GM21529 (cell line): ENCODE measurements at regions not wholly inside any gene's neighbourhood (a gene's known extent, or its start where the extent isn't known, plus 50 kb on each side); places are given as distances from the start of the nearest gene placed in this dataset.
"Not testable (repeated sequence)": the region's sequence is repeated elsewhere in the genome, so short reads cannot be mapped to it uniquely, and the experiment has no call there.

Experiments used
- ATAC-seq: cut with Tn5 transposase; IDR thresholded peaks from one replicate; pipeline ENCODE4 v1.9.1; 2021; ENCODE audit not compliant: unreplicated experiment

DNA sequence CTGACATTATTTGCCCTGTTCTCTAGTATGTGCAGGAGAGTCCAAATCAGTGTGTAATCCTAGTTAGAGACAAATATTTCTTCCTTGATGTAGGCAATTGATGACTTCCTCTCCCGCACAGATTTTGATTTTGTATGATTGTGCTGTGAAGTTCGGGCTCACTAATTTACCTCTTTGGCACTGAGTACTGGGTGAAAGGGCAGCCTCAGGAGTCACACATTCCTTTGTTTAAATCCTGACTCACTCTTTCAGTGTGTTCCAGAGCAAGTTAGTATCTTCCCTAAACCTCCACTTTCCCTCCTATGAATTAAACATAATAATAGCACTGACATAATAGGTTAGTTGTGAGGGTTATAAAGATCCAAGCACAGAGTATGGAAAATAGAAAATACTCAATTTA lies 269.7 kb downstream of the ISL1 start:
- no peak for ATAC-seq

DNA sequence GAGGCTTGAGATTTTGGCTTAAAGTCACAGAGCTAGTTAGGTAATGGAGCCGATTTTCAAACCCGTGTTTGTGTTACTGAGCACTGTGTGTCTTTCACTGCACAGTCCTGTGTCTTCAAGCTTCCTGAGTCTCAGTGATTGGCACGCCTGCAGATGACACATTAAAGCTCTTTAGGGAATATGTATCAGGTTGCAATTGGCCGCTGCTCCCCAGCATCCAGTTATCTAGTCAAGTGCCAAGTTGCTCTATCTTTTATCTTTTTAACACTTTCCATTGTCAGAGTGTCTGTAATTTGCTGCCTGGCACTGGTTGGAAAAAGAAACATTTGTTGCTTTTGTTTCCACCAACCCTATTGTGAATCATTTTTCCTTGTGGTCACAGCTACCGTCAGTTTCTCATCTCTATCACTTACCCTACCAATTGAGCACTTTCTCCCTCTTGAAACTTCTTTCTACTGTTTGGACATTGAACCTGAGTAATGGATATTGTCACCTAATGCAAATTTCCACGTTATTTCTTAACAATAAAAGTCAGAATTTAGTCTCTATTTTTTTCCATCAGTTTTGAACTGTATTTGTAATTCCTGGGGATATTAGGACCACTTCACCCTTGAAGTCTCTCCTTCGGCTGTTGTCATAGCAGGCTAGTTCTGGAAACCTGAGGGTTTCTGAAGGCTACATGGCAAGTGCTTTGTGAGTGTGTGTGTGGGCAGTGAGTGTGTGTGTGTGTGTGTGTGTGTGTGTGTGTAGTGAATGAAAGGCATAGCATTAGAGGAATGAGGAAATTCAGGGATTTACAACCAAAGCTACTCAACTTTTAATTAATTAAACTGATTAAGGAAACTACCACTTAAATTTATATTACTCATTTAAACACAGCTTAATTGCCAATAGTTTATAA lies 274.3 kb downstream of the ISL1 start:
- no peak for ATAC-seq

DNA sequence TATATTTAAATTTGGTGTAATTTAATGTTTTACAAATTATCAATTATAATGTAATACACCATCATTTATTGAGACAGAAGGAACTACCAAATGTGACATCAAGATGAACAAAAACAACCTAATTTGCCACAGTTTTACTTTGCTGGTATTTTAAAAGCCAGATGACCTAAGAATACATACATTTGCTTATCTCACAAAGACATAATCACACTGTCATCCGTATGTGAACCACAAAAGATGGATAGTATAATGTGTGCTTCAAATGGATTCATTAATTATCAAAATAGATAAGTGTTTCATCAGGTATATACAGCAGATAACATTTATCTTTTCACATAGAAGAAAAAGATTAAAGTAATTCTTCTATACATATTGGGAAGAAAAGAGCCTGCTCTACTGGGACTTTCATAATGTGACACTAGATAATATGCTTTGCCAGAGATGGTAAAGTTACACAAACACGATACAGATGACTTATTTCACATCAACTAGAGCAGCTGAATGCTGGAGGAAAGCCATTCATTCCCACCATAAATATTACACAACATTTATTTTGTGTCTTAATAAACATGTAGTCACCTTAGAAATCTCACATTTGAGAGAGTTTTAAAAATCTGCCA lies 278.5 kb downstream of the ISL1 start:
- no peak for ATAC-seq

DNA sequence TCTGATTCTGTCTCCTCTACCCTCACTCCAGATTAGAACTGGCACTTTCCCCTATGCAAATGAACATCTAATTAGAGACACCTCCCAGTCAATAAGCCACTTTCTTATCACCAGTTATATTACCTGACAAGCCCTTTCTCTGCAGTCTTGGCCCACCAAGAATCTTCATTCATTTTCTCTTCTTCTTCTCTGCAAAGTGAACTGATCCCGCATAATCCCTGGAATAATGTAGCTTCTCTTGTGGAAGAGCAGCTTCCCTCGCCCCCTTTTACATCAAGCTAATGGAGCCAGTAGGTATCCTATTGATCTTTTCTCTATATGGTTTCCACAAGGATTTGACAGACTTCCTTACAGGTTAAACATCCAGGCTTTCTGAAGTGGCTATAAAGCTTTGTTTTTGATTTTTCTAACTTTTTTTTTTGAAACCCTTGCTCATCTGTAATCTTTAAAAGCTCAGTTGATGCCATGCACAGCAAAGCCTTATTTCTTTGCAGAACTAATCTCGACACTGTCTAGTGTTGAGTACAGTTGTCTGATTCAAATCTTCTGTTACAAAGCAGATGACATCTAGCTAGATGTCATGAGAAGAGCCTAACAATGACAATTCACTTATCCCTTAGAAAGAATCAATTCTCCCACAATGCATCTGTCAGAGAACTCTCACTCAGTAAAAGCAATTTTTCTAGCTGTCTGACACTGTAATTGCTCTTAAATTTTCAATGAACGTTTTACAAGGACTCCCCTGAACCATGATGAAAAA lies 281.4 kb downstream of the ISL1 start:
- no peak for ATAC-seq

DNA sequence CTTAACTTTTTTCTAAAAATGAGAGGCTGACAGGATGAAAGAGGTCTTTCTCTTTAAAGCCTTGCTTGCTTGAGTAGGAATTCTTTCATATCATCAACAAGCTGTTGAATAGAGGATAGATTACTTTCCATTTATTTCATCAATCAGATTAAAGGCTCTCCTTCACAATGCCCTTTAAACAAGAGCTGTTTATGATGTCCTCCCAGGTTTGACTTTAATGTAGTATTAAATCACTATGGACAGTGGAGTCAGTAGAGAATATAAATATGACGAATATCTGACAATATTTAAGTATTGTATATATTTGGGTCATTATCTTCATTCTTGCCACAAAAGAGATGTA lies 282.0 kb downstream of the ISL1 start:
- no peak for ATAC-seq

DNA sequence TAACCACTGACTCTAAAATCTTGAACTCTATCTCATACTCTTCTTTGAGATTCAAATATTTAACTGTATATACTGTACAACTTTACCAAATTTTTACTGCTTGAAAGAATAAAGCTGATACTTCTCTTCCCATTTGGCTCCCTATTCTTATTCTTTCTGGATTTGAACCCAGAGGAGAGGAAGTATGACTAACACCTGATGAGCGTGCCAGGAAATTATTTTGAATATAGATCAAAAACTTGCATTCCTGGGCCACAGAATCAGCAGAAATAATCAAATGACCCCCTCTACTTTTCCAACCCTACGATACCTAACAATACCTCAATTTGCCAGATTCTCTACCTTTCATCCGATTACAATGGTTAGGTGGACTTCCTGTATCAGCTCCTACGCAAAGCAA lies 285.8 kb downstream of the ISL1 start:
- no peak for ATAC-seq

DNA sequence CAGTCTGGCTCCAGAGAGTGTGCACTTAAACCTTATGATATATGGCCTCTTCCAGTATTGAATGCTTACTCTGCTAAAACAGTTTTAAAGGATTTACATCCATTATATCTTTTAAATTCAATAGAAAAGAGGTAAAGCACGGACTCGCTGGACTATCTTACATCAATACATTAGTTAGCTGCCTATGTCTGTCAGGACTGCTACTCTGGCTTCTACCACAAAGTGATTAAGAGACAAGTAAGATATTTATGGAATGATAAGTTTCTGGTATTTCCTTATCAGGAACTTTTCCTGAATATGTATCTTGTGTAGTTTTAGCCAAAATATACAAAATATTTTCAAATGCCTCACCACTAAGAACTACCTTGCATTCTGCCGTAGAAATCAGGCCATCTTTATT lies 295.1 kb downstream of the ISL1 start:
- ATAC-seq: no peak

DNA sequence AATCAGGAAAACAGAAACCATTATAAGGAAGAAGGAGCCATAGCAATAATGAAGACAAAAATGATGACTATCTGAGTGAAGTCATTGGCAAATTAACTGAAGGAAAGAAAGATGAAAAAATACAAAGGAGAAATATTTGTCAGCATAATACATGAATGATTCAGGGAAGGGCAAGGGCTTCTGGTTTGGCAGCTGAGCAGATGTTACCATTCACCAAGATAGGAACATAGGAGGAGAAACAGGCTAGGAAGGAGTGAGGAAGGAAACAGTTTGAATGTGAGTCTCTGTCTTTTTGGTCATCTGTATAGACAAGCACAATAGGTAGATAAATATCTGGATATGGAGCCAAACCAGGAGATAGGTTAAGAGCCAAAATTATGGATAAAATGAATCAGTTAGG lies 296.0 kb downstream of the ISL1 start:
- ATAC-seq: no peak

DNA sequence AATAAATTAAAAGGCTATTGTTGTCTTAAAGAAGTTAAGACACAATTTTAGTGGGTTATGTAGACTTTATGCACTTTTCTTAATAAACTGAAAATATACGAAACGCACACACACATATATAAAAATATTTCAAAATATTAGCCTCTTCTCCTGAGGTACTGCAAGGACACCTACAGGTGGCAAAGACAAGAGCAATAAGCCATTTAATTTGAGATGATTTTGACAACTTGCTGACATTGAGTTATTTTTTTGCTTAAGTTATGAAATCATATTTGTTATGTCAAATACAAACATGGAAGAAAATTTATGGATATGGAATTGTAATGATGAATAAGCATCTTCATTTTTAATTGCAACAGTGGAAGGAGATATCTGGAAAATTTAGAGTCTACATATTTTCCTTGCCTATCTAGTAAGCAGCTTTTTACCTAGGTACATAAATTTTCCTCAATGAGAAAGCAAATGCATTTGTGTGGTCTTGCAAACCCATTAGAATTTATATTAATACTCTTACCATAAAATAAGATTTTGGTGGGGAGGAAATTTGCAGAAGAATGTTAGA lies 301.6 kb downstream of the ISL1 start:
- no peak for ATAC-seq

DNA sequence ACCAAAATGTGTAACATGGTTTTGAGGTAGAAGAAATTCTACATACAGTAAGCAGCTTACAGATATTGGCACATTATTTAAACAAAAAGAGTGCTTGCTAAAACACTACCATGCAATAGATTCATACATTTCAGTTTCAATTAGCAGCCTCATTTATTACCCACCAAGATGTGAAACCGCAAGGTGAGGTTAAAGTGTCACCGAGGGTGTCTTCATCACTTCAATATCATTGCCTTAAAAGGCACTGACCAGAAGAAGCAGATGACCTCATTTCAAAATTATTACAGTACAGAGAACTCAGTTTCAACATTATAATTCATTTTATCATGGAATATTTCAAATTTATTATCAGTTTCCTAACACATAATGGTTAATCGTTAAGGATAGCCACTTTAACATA lies 302.2 kb downstream of the ISL1 start:
- ATAC-seq: no peak

DNA sequence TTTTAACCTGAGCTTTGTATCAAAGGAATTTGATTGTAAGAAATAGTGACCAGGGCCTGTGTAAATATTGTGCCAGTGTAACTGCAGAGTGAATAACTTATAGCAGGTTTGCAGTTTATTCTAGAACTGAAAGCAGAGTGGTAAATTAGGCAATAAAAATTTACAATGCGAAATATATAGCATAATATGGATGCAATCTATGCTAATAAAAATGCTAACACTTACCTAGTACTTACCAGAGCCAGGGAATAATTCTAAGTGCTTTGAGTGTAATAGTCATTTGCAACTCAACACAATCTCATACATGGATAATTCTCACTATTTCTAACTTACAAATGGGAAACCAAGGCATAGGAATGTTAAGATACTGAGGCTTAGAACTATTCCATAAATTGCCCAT lies 303.4 kb downstream of the ISL1 start:
- no peak for ATAC-seq

DNA sequence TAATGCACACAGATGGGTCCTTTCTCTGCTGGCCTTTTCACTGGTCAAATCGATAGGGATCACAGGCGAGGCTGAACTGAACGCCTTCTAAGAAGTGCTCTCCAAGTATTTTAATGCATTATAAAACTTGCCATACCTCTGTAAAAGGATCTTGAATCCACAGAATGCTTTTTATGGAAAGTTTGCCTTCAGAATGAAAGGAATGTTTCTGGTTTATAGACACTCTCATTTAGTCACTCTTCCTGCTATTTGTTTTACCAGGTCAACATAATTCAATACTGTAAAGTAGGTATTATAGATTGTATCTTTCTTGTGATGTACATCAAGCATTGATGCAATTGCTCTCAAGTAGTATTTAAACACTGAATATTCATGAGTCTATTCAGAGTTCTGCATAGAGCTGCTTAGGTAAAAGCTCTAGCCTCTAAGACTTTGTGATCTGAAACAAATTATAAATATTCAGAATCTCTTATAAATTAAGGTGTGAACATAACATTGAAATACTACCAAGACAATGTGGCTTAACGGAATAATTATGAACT lies 308.4 kb downstream of the ISL1 start:
- no peak for ATAC-seq

DNA sequence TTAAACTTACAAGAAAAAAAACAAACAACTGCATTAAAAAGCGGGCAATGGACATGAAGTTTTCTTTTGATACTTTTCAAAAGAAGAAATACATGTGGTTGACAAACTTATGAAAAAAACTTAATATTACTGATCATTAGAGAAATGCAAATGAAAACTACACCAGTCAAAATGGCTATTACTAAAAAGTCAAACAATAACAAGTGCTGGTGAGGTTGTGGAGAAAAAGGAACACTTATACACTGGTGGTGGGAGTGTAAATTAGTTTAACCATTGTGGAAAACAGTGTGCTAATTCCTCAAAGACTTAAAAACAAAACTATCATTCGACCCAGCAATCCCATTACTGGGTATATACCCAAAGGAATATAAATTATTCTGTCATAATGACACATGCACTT lies 311.6 kb downstream of the ISL1 start:
- no peak for ATAC-seq

DNA sequence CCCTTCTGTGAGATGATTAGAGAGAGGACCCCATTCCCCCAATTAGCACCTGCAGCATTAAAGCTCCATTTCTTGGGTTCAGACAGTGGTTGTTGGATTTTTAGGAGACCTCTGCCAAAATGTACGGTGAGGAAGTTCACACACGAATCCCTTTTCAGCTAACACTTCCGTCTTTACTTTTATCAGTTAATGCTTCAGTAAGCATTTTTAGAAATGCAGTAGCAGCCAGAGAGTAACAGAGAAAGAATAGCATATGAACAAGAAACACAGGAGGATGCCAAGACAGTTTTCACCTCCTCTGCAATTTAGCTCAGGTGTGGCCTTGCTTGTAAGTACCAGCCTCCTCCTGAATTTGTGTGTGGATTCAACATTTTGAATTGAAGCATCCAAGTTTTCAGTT lies 312.9 kb downstream of the ISL1 start:
- ATAC-seq: no peak

DNA sequence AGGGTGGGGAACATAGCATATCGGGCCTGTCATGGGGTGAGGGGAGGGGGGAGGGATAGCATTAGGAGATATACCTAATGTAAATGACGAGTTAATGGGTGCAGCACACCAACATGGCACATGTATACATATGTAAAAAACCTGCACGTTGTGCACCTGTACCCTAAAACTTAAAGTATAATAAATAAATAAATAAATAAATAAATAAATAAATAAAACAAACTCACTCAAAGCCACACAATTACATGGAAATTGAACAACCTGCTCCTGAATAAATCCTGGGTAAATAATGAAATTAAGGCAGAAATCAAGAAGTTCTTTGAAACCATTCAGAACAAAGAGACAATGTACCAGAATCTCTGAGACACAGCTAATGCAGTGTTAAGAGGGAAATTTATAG lies 318.8 kb downstream of the ISL1 start:
- not testable (repeated sequence) for ATAC-seq

DNA sequence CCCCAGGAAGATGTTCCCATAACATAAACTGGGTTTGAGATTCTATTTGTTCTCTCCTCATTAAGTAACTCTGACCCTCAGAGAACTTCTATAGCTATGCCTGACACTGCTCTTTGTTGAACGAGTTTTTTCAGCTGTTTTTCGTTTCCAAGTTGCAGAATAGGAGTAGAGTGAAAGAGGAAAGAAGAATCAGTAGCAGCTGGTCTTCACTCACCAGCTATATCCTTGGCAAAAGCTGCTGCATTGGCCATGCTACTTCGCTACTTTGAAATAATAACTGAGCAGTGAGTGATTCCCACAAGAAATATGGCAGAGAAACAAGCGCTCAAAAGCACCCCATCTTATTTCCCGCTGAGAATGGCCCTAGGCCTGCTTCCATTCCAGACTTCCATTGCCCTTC lies 329.0 kb downstream of the ISL1 start:
- ATAC-seq: no peak

DNA sequence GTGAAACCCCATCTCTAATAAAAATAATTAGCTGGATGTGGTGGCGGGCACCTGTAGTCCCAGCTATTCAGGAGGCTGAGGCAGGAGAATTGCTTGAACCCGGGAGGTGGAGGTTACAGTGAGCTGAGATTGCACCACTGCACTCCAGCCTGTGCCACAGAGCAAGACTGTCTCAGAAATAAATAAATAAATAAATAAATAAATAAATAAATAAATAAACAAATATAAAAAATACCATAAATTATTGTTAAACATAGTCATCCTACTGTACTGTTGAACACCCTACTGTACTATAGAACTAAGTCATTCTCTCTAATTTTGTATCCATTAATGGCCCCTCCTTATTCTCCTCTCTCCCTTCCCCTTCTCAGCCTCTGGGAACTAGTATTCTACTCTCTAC lies 332.2 kb downstream of the ISL1 start:
- ATAC-seq: not testable (repeated sequence)

DNA sequence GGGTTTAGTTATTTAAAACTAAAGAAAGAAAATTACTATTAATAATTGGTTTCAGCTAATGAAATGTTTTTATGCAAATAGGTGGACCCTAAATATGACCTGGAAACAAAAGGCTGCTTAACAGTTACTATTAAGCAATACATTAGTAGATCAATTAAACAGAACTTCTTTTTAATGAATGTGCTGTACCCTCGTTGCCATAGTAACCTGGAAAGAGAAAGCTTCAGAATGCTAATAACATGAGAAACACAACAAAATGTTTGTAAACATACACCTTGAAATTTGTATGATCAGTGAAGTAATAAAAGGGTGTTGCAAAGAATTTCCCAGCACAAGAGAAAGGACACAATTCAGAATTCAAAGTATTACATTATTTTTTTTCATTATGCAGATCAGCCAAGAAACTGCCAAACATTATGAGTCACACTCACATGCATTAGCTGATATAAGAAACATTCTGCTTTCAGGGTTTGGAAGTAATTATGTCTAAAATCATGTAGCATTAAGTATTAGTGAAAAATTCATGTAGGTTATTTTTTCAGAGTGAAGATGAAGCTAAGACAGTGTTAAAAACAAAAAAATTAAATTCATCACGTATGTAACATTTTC lies 348.3 kb downstream of the ISL1 start:
- ATAC-seq: no peak

DNA sequence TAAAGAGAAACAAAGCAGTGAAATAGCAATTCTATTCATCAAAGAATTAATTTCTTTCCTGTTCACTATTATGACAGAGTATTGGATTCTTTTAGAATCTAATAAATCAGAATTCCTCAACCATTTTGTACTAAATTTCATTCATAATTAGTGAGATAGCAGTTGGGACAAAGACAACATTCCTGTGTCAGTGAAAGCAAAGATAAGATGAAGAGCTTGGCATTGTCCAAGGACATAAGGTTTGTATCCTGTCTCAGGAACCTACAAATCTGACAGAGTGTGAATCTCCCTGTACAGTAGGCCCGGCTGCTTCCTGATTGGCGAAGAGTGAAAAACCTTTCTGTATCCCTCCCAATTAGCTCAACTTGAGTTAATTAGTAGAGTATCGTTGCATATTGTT lies 349.1 kb downstream of the ISL1 start:
- ATAC-seq: no peak

DNA sequence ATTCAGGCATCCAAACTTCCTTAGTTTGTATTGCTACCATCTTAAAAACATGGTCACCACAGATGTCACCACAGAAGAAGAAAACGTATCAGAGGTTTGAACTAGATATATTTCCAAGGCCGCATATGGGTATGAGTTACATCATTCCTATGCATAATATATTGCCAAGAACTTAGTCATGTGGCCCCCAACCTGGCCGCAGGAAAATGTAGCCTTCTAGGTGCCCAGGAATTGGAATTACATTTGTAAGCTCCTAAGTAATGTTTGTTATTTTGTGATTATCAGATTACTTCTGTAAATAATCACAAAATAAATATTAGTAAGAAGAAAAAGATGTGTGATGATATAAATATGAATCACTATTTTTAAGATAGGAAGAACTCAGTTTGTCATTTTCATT lies 351.4 kb downstream of the ISL1 start:
- no peak for ATAC-seq

DNA sequence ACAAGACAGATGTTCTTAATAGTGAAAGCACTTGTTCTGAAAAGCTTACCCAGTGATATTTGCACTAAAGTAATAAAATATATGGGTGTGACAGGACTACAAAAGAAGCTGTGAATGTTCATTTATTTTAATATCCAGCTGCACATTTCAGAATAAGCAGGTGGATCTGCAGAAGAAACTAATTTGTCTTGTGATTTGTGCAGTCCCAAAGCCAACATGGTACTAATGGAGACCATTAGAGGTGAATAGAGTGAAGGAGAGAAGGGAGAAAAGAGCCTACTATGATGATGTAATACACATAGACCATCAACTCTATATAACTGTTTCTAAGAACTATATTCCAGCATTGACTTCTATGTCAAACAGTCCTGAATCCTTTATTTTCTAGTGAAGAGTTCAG lies 362.8 kb downstream of the ISL1 start:
- ATAC-seq: no peak
